Hepatocyte (in vitro differentiated cells): ENCODE measurements at regions not wholly inside any gene's neighbourhood (a gene's known extent, or its start where the extent isn't known, plus 50 kb on each side); places are given as distances from the start of the nearest gene placed in this dataset.

ENCODE experiments used
- EZH2 ChIP-seq: fragments of 200-600 bp; sonication (generic); IDR thresholded peaks from 2 replicates; pipeline ENCODE4 v1.6.1; 2016; ENCODE audit warnings: antibody characterized with exemption, mild to moderate bottlenecking, borderline replicate concordance
- EZH2phosphoT487 ChIP-seq: fragments of 200-600 bp; sonication (generic); IDR thresholded peaks from one replicate; pipeline ENCODE4 v1.6.1; 2018; ENCODE audit warnings: antibody characterized with exemption, mild to moderate bottlenecking, low read depth, moderate library complexity; ENCODE audit not compliant: unreplicated experiment, severe bottlenecking
- TF ChIP-seq, protein P1 (sequence below): fragments of 200-600 bp; sonication (generic); IDR thresholded peaks from 2 replicates; pipeline ENCODE4 v1.5.1; 2016; ENCODE audit warnings: antibody characterized with exemption, mild to moderate bottlenecking; ENCODE audit not compliant: poor library complexity

DNA sequence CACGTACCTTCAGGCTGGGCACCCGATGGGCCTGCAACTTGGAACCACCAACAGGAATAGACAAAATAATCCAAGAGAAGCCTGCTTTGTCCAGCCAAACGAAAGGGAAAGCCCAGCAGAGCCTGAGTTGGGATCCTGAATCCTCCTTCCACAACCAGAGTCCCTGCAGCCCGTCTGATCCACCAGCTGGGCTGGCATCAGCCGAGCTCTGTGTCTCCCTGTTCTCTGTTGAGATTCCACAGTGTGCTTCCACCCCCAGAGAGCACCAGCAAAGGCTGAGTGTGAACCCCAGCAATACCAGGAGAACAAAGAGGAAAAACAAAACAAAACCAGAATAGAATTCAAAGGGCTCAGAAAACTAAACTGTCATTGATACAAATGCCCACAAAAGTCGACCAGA lies 68.8 kb upstream of the PRNP start:
- TF ChIP-seq, protein P1, sequence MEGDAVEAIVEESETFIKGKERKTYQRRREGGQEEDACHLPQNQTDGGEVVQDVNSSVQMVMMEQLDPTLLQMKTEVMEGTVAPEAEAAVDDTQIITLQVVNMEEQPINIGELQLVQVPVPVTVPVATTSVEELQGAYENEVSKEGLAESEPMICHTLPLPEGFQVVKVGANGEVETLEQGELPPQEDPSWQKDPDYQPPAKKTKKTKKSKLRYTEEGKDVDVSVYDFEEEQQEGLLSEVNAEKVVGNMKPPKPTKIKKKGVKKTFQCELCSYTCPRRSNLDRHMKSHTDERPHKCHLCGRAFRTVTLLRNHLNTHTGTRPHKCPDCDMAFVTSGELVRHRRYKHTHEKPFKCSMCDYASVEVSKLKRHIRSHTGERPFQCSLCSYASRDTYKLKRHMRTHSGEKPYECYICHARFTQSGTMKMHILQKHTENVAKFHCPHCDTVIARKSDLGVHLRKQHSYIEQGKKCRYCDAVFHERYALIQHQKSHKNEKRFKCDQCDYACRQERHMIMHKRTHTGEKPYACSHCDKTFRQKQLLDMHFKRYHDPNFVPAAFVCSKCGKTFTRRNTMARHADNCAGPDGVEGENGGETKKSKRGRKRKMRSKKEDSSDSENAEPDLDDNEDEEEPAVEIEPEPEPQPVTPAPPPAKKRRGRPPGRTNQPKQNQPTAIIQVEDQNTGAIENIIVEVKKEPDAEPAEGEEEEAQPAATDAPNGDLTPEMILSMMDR, result no peak
- TF ChIP-seq EZH2 (no peak), EZH2phosphoT487 (no peak)
